ENCODE measurements at regions not wholly inside any gene's neighbourhood (a gene's known extent, or its start where the extent isn't known, plus 50 kb on each side); places are given as distances from the start of the nearest gene placed in this dataset.

DNA sequence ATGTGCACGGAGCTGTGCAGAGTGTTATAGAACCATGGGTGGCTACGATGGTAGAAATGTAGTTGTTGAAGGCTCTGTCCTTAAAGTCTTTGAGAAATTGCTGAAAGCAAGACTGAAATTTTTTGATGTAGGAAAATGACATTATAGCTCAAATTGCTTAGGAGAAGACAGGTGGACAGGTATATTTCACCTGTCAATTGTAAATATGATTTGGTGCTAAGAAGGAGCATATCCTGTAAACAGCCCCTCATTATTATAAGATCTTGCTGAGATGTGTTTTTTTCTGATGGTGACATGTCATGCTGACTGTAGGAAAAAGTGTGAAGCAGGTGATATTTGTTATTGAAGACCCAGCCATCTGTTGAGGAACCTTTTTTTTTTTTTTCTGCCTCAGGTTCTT is 377.9 kb downstream of the PSAT1 start:
- WGBS (ENCODE audit: insufficient coverage): no CpG with 5 or more reads among the region's 2 CpGs
- Mint-ChIP-seq H3K36me3 (no peaks in the 10 kb centered on the region), H3K27ac (no peak overlapping the region), H3K27me3 (ENCODE audit: low read depth in 3 of 3) (peaks cover 0 to 5% (median 2%) of the 10 kb centered on the region in 3 donors), H3K4me1 (no peaks in the 10 kb centered on the region), H3K4me3 (no peak overlapping the region), H3K9me3 (no peaks in the 10 kb centered on the region)
- no peaks in the 10 kb centered on the region for H3K27me3 ChIP-seq (ENCODE audit: control insufficient read depth in 2 of 2, insufficient read depth in 2 of 2, low read length in 2 of 2)
- TF ChIP-seq, protein P1, sequence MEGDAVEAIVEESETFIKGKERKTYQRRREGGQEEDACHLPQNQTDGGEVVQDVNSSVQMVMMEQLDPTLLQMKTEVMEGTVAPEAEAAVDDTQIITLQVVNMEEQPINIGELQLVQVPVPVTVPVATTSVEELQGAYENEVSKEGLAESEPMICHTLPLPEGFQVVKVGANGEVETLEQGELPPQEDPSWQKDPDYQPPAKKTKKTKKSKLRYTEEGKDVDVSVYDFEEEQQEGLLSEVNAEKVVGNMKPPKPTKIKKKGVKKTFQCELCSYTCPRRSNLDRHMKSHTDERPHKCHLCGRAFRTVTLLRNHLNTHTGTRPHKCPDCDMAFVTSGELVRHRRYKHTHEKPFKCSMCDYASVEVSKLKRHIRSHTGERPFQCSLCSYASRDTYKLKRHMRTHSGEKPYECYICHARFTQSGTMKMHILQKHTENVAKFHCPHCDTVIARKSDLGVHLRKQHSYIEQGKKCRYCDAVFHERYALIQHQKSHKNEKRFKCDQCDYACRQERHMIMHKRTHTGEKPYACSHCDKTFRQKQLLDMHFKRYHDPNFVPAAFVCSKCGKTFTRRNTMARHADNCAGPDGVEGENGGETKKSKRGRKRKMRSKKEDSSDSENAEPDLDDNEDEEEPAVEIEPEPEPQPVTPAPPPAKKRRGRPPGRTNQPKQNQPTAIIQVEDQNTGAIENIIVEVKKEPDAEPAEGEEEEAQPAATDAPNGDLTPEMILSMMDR (IDR thresholded peaks at IDR 0.05): no peak
- DNase-seq: no peak
- no peak overlapping the region for H3K9ac ChIP-seq (ENCODE audit: insufficient read depth, low read length, poor library complexity, severe bottlenecking)
- H3K4me3 ChIP-seq (replicated peaks in 1 of 3; ENCODE audit: low read depth in 2 of 3, low read length in 3 of 3): no peak overlapping the region
- no peaks in the 10 kb centered on the region for H3K36me3 ChIP-seq (replicated peaks in 1 of 2; ENCODE audit: control insufficient read depth in 1 of 2, insufficient read depth in 2 of 2, low read length in 2 of 2)
- H3K4me2 ChIP-seq (replicated peaks; ENCODE audit: extremely low read depth, low read length, poor library complexity, severe bottlenecking): no peak overlapping the region
- no peaks in the 10 kb centered on the region for H3K79me2 ChIP-seq (ENCODE audit: insufficient read depth, low read length)
- no peaks in the 10 kb centered on the region for H3K9me3 ChIP-seq (replicated peaks in 1 of 2; ENCODE audit: control insufficient read depth in 1 of 2, insufficient read depth in 1 of 2, low read length in 2 of 2)
- no peaks in the 10 kb centered on the region for H4K20me1 ChIP-seq (ENCODE audit: insufficient read depth, low read length)
- no peak overlapping the region for H3K27ac ChIP-seq (ENCODE audit: low read depth in 1 of 2, low read length in 2 of 2)
- H2AFZ ChIP-seq (ENCODE audit: insufficient read depth, low read depth, low read length, poor library complexity, severe bottlenecking): no peak overlapping the region
- intact Hi-C loops (cut with micrococcal nuclease): no loop called here
- no peaks in the 10 kb centered on the region for H3K4me1 ChIP-seq (ENCODE audit: control insufficient read depth in 1 of 2, insufficient read depth in 2 of 2, low read length in 2 of 2)

DNA sequence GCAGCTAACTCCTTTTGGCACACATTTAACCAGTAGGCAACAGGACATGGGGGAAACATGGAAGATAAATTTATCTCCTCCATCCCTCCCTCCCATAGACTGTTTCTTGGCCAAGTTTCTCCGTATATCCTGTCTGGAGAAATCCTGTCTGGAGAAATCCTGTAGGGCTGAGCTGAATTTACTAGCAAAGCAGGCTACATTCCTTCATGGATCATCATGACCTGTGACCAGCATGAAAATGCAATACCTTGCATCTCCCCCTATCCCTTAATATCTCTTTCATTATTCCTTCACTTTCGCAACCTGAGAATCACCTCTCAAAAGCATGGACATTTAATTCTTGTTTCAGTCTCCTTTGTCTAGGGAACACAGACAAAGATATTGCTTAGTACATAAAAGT is 379.1 kb downstream of the PSAT1 start:
- TF ChIP-seq, protein P1 (IDR thresholded peaks at IDR 0.05): no peak
- DNase-seq: no peak
- intact Hi-C loops (cut with micrococcal nuclease): no loop called here
- Histone ChIP-seq H3K27me3 (ENCODE audit: control insufficient read depth in 2 of 2, insufficient read depth in 2 of 2, low read length in 2 of 2) (no peaks in the 10 kb centered on the region), H3K4me3 (replicated peaks in 1 of 3; ENCODE audit: low read depth in 2 of 3, low read length in 3 of 3) (no peak overlapping the region), H2AFZ (ENCODE audit: insufficient read depth, low read depth, low read length, poor library complexity, severe bottlenecking) (no peak overlapping the region), H3K9me3 (replicated peaks in 1 of 2; ENCODE audit: control insufficient read depth in 1 of 2, insufficient read depth in 1 of 2, low read length in 2 of 2) (no peaks in the 10 kb centered on the region), H3K27ac (ENCODE audit: low read depth in 1 of 2, low read length in 2 of 2) (no peak overlapping the region), H3K9ac (ENCODE audit: insufficient read depth, low read length, poor library complexity, severe bottlenecking) (no peak overlapping the region), H3K36me3 (replicated peaks in 1 of 2; ENCODE audit: control insufficient read depth in 1 of 2, insufficient read depth in 2 of 2, low read length in 2 of 2) (no peaks in the 10 kb centered on the region), H3K4me1 (ENCODE audit: control insufficient read depth in 1 of 2, insufficient read depth in 2 of 2, low read length in 2 of 2) (no peaks in the 10 kb centered on the region), H3K4me2 (replicated peaks; ENCODE audit: extremely low read depth, low read length, poor library complexity, severe bottlenecking) (no peak overlapping the region), H3K79me2 (ENCODE audit: insufficient read depth, low read length) (no peaks in the 10 kb centered on the region), H4K20me1 (ENCODE audit: insufficient read depth, low read length) (no peaks in the 10 kb centered on the region)
- no peaks in the 10 kb centered on the region for H3K4me1 Mint-ChIP-seq
- H3K9me3 Mint-ChIP-seq: no peaks in the 10 kb centered on the region
- H3K27ac Mint-ChIP-seq: no peak overlapping the region
- WGBS (ENCODE audit: insufficient coverage): 100% methylated on average over 1 of the region's 2 CpGs
- H3K4me3 Mint-ChIP-seq: no peak overlapping the region
- peaks cover 0 to 5% (median 2%) of the 10 kb centered on the region in 3 donors for H3K27me3 Mint-ChIP-seq (ENCODE audit: low read depth in 3 of 3)
- no peaks in the 10 kb centered on the region for H3K36me3 Mint-ChIP-seq

All from CD14-positive monocyte (primary cell).